CD4-positive, alpha-beta memory T cell (primary cell): ENCODE measurements at regions not wholly inside any gene's neighbourhood (a gene's known extent, or its start where the extent isn't known, plus 50 kb on each side); places are given as distances from the start of the nearest gene placed in this dataset.

Experiments used
- CTCF ChIA-PET: fragments of 350-600 bp; sonication (Branson Sonifier 250); formaldehyde crosslinking; loops from one replicate; lab custom pipeline; 2021; ENCODE audit warnings: inconsistent platforms; ENCODE audit not compliant: partially characterized antibody; lab: Charles Lee
- POLR2A ChIA-PET: fragments of 350-600 bp; sonication (Branson Sonifier 250); formaldehyde crosslinking; loops from one replicate; lab custom pipeline; 2021; ENCODE audit not compliant: partially characterized antibody; lab: Charles Lee
- DNase-seq, 5 donors: peaks; one replicate each; pipeline versions ENCODE4 v3.0.0 to v3.0.0-alpha.2; 2020 to 2022; ENCODE audit warnings: mixed read lengths in 1 of 5
- H3K27ac ChIP-seq: one replicate; pipeline ENCODE4 v1.7.0; 2013; ENCODE audit warnings: low read depth, low read length
- H3K27me3 ChIP-seq: 2 replicates; pipeline ENCODE4 v1.7.0; 2013; ENCODE audit warnings: mild to moderate bottlenecking, low read length, moderate library complexity; ENCODE audit not compliant: insufficient read depth
- H3K36me3 ChIP-seq: 2 replicates; pipeline ENCODE4 v1.7.0; 2013; ENCODE audit warnings: mild to moderate bottlenecking, low read length, moderate library complexity; ENCODE audit not compliant: insufficient read depth
- H3K4me1 ChIP-seq: 2 replicates; pipeline ENCODE4 v1.7.0; 2013; ENCODE audit warnings: mild to moderate bottlenecking, low read length, moderate library complexity; ENCODE audit not compliant: insufficient read depth
- H3K4me3 ChIP-seq, 2 donors: one replicate each; pipeline ENCODE4 v1.7.0; 2013; ENCODE audit warnings: low read length in 2 of 2, mild to moderate bottlenecking in 1 of 2
- H3K9me3 ChIP-seq, 2 donors: one replicate each; pipeline ENCODE4 v1.7.0; 2013; ENCODE audit warnings: low read length in 2 of 2, control low read depth in 1 of 2; ENCODE audit not compliant: control insufficient read depth in 1 of 2
- H3K27ac Mint-ChIP-seq, 7 donors: one replicate each; pipeline ENCODE4 v1.8.0; 2020 to 2021; ENCODE audit warnings: mixed read lengths in 7 of 7, mild to moderate bottlenecking in 6 of 7, inconsistent platforms in 3 of 7, moderate library complexity in 3 of 7
- H3K27me3 Mint-ChIP-seq, 2 donors: one replicate each; pipeline ENCODE4 v1.8.0; 2020 to 2021; ENCODE audit warnings: mixed read lengths in 2 of 2
- H3K36me3 Mint-ChIP-seq, 2 donors: one replicate each; pipeline ENCODE4 v1.8.0; 2020 to 2021; ENCODE audit warnings: mixed read lengths in 2 of 2, inconsistent platforms in 1 of 2, mild to moderate bottlenecking in 1 of 2
- H3K4me1 Mint-ChIP-seq, 4 donors: one replicate each; pipeline ENCODE4 v1.8.0; 2020 to 2021; ENCODE audit warnings: mixed read lengths in 4 of 4, mild to moderate bottlenecking in 1 of 4
- H3K4me3 Mint-ChIP-seq, 8 donors: one replicate each; pipeline ENCODE4 v1.8.0; 2020 to 2021; ENCODE audit warnings: mixed read lengths in 8 of 8, mild to moderate bottlenecking in 7 of 8, moderate library complexity in 6 of 8, inconsistent platforms in 3 of 8
- H3K9me3 Mint-ChIP-seq, 8 donors: one replicate each; pipeline ENCODE4 v1.8.0; 2020 to 2021; ENCODE audit warnings: mixed read lengths in 8 of 8, mild to moderate bottlenecking in 5 of 8, inconsistent platforms in 3 of 8, moderate library complexity in 1 of 8
- intact Hi-C: fragments of 100-400 bp; cut with micrococcal nuclease; formaldehyde crosslinking; loops from one replicate; pipeline ENCODE4 v1.15.1; 2023

- Histone ChIP-seq H3K4me1 (no peaks in the 10 kb centered on the region), H3K9me3 (peaks cover 0 to 9% of the 10 kb centered on the region in 2 donors), H3K4me3 (no peak overlapping the region), H3K36me3 (no peaks in the 10 kb centered on the region), H3K27ac (no peak overlapping the region), H3K27me3 (no peaks in the 10 kb centered on the region)
- CTCF ChIA-PET, result no interaction called here
- Mint-ChIP-seq H3K4me3 (no peak overlapping the region), H3K36me3 (no peaks in the 10 kb centered on the region), H3K27me3 (no peaks in the 10 kb centered on the region), H3K27ac (no peak overlapping the region), H3K9me3 (peaks cover 2 to 27% (median 12%) of the 10 kb centered on the region in 8 donors), H3K4me1 (no peaks in the 10 kb centered on the region)
- POLR2A ChIA-PET, result no interaction called here
- intact Hi-C loops, result loop anchor here (10.0 kb wide), 1 partner anchor 684 kb away; no protein-coding TSS in a partner anchor
- DNase-seq, result no peak
Measured at GRCh38 chr3:99159220-99159762, 257.8 kb upstream of the DCBLD2 start.

- Histone ChIP-seq H3K27me3 (no peaks in the 10 kb centered on the region), H3K36me3 (no peaks in the 10 kb centered on the region), H3K27ac (no peak overlapping the region), H3K4me1 (no peaks in the 10 kb centered on the region), H3K9me3 (no peaks in the 10 kb centered on the region), H3K4me3 (no peak overlapping the region)
- Mint-ChIP-seq H3K27ac (no peak overlapping the region), H3K36me3 (no peaks in the 10 kb centered on the region), H3K4me1 (no peaks in the 10 kb centered on the region), H3K9me3 (peaks cover 0 to 6% (median 0%) of the 10 kb centered on the region in 8 donors), H3K27me3 (no peaks in the 10 kb centered on the region), H3K4me3 (no peak overlapping the region)
- intact Hi-C loops, result no loop called here
- no peak for DNase-seq
- ChIA-PET POLR2A (no interaction called here), CTCF (no interaction called here)
Measured at GRCh38 chr3:99145031-99145430, 243.5 kb upstream of the DCBLD2 start.

- Histone ChIP-seq H3K27ac (no peak overlapping the region), H3K36me3 (no peaks in the 10 kb centered on the region), H3K4me3 (no peak overlapping the region), H3K4me1 (no peaks in the 10 kb centered on the region), H3K27me3 (no peaks in the 10 kb centered on the region), H3K9me3 (no peaks in the 10 kb centered on the region)
- H3K27ac Mint-ChIP-seq, result no peak overlapping the region
- no peaks in the 10 kb centered on the region for H3K4me1 Mint-ChIP-seq
- CTCF ChIA-PET, result no interaction called here
- no peak overlapping the region for H3K4me3 Mint-ChIP-seq
- POLR2A ChIA-PET, result no interaction called here
- H3K36me3 Mint-ChIP-seq, result no peaks in the 10 kb centered on the region
- no peak for DNase-seq
- intact Hi-C loops, result no loop called here
- peaks cover 0 to 11% (median 4%) of the 10 kb centered on the region in 8 donors for H3K9me3 Mint-ChIP-seq
- H3K27me3 Mint-ChIP-seq, result no peaks in the 10 kb centered on the region
Measured at GRCh38 chr3:99143493-99143892, 242.0 kb upstream of the DCBLD2 start.

GRCh38 chr3:99134986-99135385 is 233.5 kb upstream of the DCBLD2 start:
- CTCF ChIA-PET, result no interaction called here
- no peaks in the 10 kb centered on the region for H3K36me3 Mint-ChIP-seq

GRCh38 chr3:99131876-99132275 is 230.4 kb upstream of the DCBLD2 start:
- no peaks in the 10 kb centered on the region for H3K36me3 Mint-ChIP-seq
- intact Hi-C loops, result no loop called here
- no peak for DNase-seq
- ChIA-PET CTCF (no interaction called here), POLR2A (no interaction called here)
- H3K27me3 Mint-ChIP-seq, result no peaks in the 10 kb centered on the region
- H3K4me3 ChIP-seq, result no peak overlapping the region
- no peaks in the 10 kb centered on the region for H3K4me1 ChIP-seq
- no peak overlapping the region for H3K4me3 Mint-ChIP-seq
- no peaks in the 10 kb centered on the region for H3K9me3 ChIP-seq
- no peak overlapping the region for H3K27ac ChIP-seq
- peaks cover 0 to 7% (median 1%) of the 10 kb centered on the region in 8 donors for H3K9me3 Mint-ChIP-seq
- H3K36me3 ChIP-seq, result no peaks in the 10 kb centered on the region
- H3K4me1 Mint-ChIP-seq, result no peaks in the 10 kb centered on the region
- no peak overlapping the region for H3K27ac Mint-ChIP-seq
- H3K27me3 ChIP-seq, result no peaks in the 10 kb centered on the region

More at GRCh38 chr3:99134986-99135385, 233.5 kb upstream of the DCBLD2 start:
- no peaks in the 10 kb centered on the region for H3K27me3 Mint-ChIP-seq
- no peak for DNase-seq
- no peaks in the 10 kb centered on the region for H3K36me3 ChIP-seq
- no peak overlapping the region for H3K4me3 Mint-ChIP-seq
- H3K9me3 Mint-ChIP-seq, result peaks cover 2 to 9% (median 4%) of the 10 kb centered on the region in 8 donors
- intact Hi-C loops, result no loop called here
- H3K27me3 ChIP-seq, result no peaks in the 10 kb centered on the region
- no peaks in the 10 kb centered on the region for H3K9me3 ChIP-seq
- POLR2A ChIA-PET, result no interaction called here
- no peak overlapping the region for H3K27ac ChIP-seq
- H3K27ac Mint-ChIP-seq, result no peak overlapping the region
- no peak overlapping the region for H3K4me3 ChIP-seq
- no peaks in the 10 kb centered on the region for H3K4me1 Mint-ChIP-seq
- no peaks in the 10 kb centered on the region for H3K4me1 ChIP-seq

- intact Hi-C loops, result no loop called here
- H3K36me3 ChIP-seq, result no peaks in the 10 kb centered on the region
- Mint-ChIP-seq H3K27ac (no peak overlapping the region), H3K9me3 (peaks cover 0 to 4% (median under 1%) of the 10 kb centered on the region in 8 donors), H3K4me3 (no peak overlapping the region), H3K4me1 (no peaks in the 10 kb centered on the region), H3K27me3 (no peaks in the 10 kb centered on the region), H3K36me3 (no peaks in the 10 kb centered on the region)
- CTCF ChIA-PET, result no interaction called here
- H3K9me3 ChIP-seq, result no peaks in the 10 kb centered on the region
- H3K27me3 ChIP-seq, result no peaks in the 10 kb centered on the region
- no peak overlapping the region for H3K4me3 ChIP-seq
- H3K27ac ChIP-seq, result no peak overlapping the region
- no peak for DNase-seq
- no peaks in the 10 kb centered on the region for H3K4me1 ChIP-seq
- POLR2A ChIA-PET, result no interaction called here
Measured at GRCh38 chr3:99128725-99129505, 227.4 kb upstream of the DCBLD2 start.

- Mint-ChIP-seq H3K27ac (no peak overlapping the region), H3K36me3 (no peaks in the 10 kb centered on the region), H3K4me3 (no peak overlapping the region), H3K9me3 (peaks cover 0 to 4% (median under 1%) of the 10 kb centered on the region in 8 donors), H3K27me3 (no peaks in the 10 kb centered on the region), H3K4me1 (no peaks in the 10 kb centered on the region)
- intact Hi-C loops, result no loop called here
- ChIA-PET POLR2A (no interaction called here), CTCF (no interaction called here)
- DNase-seq, result no peak
- Histone ChIP-seq H3K27me3 (no peaks in the 10 kb centered on the region), H3K9me3 (no peaks in the 10 kb centered on the region), H3K27ac (no peak overlapping the region), H3K4me3 (no peak overlapping the region), H3K36me3 (no peaks in the 10 kb centered on the region), H3K4me1 (no peaks in the 10 kb centered on the region)
Measured at GRCh38 chr3:99128235-99128634, 226.7 kb upstream of the DCBLD2 start.
